Lower leg skin (tissue), 4 donors: ENCODE measurements at regions not wholly inside any gene's neighbourhood (a gene's known extent, or its start where the extent isn't known, plus 50 kb on each side); places are given as distances from the start of the nearest gene placed in this dataset.

Source experiments
- DNase-seq, 2 donors: peaks; one replicate each; pipeline ENCODE4 v3.0.0-alpha.2; 2019; ENCODE audit warnings: low spot score in 2 of 2
- H3K4me3 ChIP-seq: fragments of 200-600 bp; sonication (generic); 2 replicates; pipeline ENCODE4 v1.5.1; 2017; ENCODE audit warnings: mild to moderate bottlenecking, low read depth; ENCODE audit not compliant: poor library complexity, severe bottlenecking
- CTCF ChIP-seq, 3 donors: fragments of 450-650 bp; IDR thresholded peaks; one replicate each; pipeline ENCODE4 v1.5.1; 2016; ENCODE audit warnings: antibody characterized with exemption in 3 of 3, mild to moderate bottlenecking in 3 of 3, moderate library complexity in 2 of 3
- POLR2A ChIP-seq, 2 donors: fragments of 450-650 bp; IDR thresholded peaks; one replicate each; pipeline ENCODE4 v1.6.1; 2016 to 2017; ENCODE audit warnings: antibody characterized with exemption in 2 of 2, mild to moderate bottlenecking in 1 of 2, moderate library complexity in 1 of 2
- WGBS, 2 donors: methylation state at CpG; one replicate each; pipeline ENCODE4 v1.1.5; 2018; 5-methylcytosine and 5-hydroxymethylcytosine counted together
- intact Hi-C: fragments of 100-400 bp; cut with DNase I; formaldehyde crosslinking; loops from one replicate; pipeline ENCODE4 v1.15.0; 2023; ENCODE audit warnings: low total_unique reads

DNA sequence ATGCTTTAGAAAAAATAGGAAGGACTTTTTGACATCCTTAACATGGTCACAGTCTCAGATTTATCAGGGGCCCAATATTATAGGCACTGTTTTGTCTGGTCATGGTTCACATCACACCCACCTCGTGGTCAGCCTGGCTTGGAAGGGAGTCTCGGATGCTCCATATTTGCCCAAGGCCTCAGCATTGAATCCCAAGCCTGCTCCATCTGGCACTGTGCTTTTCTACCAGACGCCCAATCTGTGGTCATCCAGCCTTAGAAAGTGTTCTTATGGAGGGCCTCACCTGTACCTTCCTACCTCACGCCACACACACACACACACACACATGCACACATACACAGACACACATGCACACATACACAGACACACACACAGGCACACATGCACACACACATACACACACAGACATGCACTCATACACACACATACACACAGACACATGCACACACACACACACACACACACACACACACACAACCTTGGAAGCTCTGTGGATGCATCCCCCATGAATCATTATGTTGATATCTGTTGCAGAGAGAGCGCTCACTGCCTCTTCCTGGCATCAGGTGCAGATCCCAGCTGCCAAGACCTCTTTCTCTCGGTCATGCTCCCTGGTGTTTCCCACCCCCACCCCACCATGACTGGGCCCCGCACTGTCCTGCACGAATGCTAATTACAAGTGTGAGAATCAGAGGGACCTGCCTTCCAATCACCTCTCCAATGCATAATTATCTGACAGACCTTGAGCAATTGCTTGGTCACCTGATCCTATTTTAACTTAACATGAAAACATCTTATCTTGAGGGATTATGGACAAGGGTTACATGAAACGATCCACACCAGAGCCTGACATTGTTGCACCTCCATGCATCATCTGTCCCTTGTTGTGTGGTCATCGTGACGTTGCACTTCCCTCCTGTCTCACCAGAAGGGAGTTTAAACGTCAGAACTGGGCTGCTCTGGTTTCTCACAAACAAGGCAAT is 122.7 kb upstream of the TMEM72 start:
- no peak for DNase-seq
- no peak for TF ChIP-seq CTCF (IDR thresholded peaks at IDR 0.05)
- no peak for TF ChIP-seq POLR2A (IDR thresholded peaks at IDR 0.05)
- intact Hi-C loops: no loop called here
- WGBS, 2 donors: 82 to 87% methylated on average over 12 of the region's 12 CpGs
- H3K4me3 ChIP-seq: no peak overlapping the region

GRCh38 chr10:44792119-44792775 is 118.9 kb upstream of the TMEM72 start:
- no peak overlapping the region for H3K4me3 ChIP-seq
- TF ChIP-seq CTCF (IDR thresholded peaks at IDR 0.05) (no peak), POLR2A (IDR thresholded peaks at IDR 0.05) (no peak)
- DNase-seq: no peak
- intact Hi-C loops: no loop called here
- 62 to 69% methylated on average over 5 of the region's 5 CpGs for WGBS, 2 donors

DNA sequence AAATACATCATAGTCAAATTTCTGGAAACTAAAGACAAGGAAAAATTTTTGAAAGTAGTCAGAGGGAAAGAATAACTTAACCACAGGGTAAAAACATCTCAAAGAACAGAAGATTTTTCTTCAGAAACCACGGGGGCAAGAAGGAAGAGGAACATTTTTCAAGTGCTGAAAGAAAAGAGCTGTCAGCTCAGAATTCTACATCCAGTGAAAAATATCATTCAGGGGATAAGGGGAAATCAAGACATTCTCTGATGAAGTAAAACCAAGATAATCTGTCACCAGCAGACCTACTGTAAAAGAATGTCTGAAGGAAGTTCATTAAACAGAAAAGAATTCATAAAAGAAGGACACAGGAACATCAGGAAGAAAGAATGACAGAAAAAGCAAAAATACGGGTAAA is 111.2 kb upstream of the TMEM72 start:
- no peak for DNase-seq
- intact Hi-C loops: no loop called here
- TF ChIP-seq POLR2A (IDR thresholded peaks at IDR 0.05) (no peak), CTCF (IDR thresholded peaks at IDR 0.05) (no peak)
- no peak overlapping the region for H3K4me3 ChIP-seq
- 52% methylated on average over 2 of the region's 2 CpGs for WGBS, 2 donors

GRCh38 chr10:44801383-44802327 is 109.5 kb upstream of the TMEM72 start:
- TF ChIP-seq POLR2A (IDR thresholded peaks at IDR 0.05): no peak
- no peak overlapping the region for H3K4me3 ChIP-seq
- DNase-seq: peak; percentile 27 to 90
- intact Hi-C loops: no loop called here
- 56 to 66% methylated on average over 6 of the region's 6 CpGs for WGBS, 2 donors

DNA sequence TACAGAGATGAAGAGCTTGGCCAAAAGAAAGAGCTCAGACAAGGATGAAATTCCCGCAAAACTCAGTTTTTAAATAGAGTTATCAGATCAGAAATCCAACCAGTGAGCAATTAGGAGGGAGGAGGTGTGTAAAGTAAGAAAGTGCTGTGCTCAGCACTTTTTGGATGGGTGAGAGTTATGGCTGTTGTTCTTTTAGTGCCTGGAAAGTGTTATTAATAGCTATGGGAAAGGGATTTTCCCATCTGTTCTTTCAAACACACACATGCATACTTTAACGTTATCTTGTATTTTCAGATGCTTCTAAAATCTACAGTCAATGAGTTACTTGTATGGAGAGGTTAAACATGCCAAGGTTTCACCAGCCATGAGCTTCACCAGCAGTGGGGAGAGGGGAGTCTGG is 107.3 kb upstream of the TMEM72 start:
- TF ChIP-seq POLR2A (IDR thresholded peaks at IDR 0.05): no peak
- intact Hi-C loops: no loop called here
- DNase-seq: no peak
- 63 to 67% methylated on average over 2 of the region's 2 CpGs for WGBS, 2 donors
- H3K4me3 ChIP-seq: no peak overlapping the region

- 65 to 81% methylated on average over 1 of the region's 1 CpG for WGBS, 2 donors
These were observed 106.5 kb upstream of the TMEM72 start for GRCh38 chr10:44804661-44805060.

More at GRCh38 chr10:44804661-44805060, 106.5 kb upstream of the TMEM72 start:
- no peak overlapping the region for H3K4me3 ChIP-seq
- intact Hi-C loops: no loop called here
- DNase-seq: no peak
- TF ChIP-seq CTCF (IDR thresholded peaks at IDR 0.05) (no peak), POLR2A (IDR thresholded peaks at IDR 0.05) (no peak)
